HCT116 (cell line): ENCODE measurements at regions not wholly inside any gene's neighbourhood (a gene's known extent, or its start where the extent isn't known, plus 50 kb on each side); places are given as distances from the start of the nearest gene placed in this dataset.
"Not testable (repeated sequence)": the region's sequence is repeated elsewhere in the genome, so short reads cannot be mapped to it uniquely, and the experiment has no call there.

Experiments used
- ATAC-seq: fragments of 200-7000 bp; cut with Tn5 transposase; 2 replicates; pipeline ENCODE4 v1.9.1; 2020; ENCODE audit warnings: mild to moderate bottlenecking, moderate library complexity
- BruUV-seq: library from RNA; stranded (reverse); fragments of 400-500 nt; replicated peaks from 2 replicates; lab custom pipeline; 2021; lab: Mats Ljungman, UMichigan
- CTCF ChIA-PET: fragments of 300-600 bp; sonication (Branson Sonifier 250); formaldehyde crosslinking; loops from one replicate; lab custom pipeline; 2021; ENCODE audit warnings: antibody characterized with exemption; lab: Charles Lee
- POLR2A ChIA-PET: fragments of 300-600, 350-600 bp; sonication (Branson Sonifier 250); formaldehyde crosslinking; loops from one replicate; lab custom pipeline; 2021; ENCODE audit warnings: antibody characterized with exemption; lab: Charles Lee
- RAD21 ChIA-PET, 2 experiments: fragments of 300-600 bp; sonication (Branson Sonifier 250); formaldehyde crosslinking; loops; one replicate each; lab custom pipeline; 2023; ENCODE audit warnings: low total read pairs in 2 of 2; ENCODE audit not compliant: uncharacterized antibody in 2 of 2, unreplicated experiment in 2 of 2, low non-redundant PET in 1 of 2; lab: Charles Lee
- DNase-seq: peaks from one replicate; pipeline ENCODE4 v3.0.0-alpha.2; 2010; ENCODE audit warnings: low read depth, low spot score
- H2AFZ ChIP-seq: fragments of 200-600 bp; shearing (Covaris generic), sonication (generic); 2 replicates; pipeline ENCODE4 v1.6.1; 2017; ENCODE audit warnings: low read depth, mixed run types, mixed read lengths, antibody characterized with exemption, low read length; ENCODE audit not compliant: poor library complexity, severe bottlenecking
- H3K27ac ChIP-seq: 2 replicates; pipeline ENCODE4 v1.5.1; 2012; ENCODE audit warnings: low read depth, low read length
- H3K27me3 ChIP-seq: fragments of 200-600 bp; sonication (generic); 2 replicates; pipeline ENCODE4 v1.6.1; 2016; ENCODE audit warnings: mixed run types, low read length, mixed read lengths; ENCODE audit not compliant: insufficient read depth
- H3K36me3 ChIP-seq, 2 experiments: fragments of 200-500 bp in 1 of 2; fragments of 200-600 bp in 1 of 2; sonication (Bioruptor generic) in 1 of 2; sonication (generic) in 1 of 2; 2 replicates each; pipeline versions ENCODE4 v1.5.1 to v1.6.1; 2014 to 2016; ENCODE audit warnings: low read length in 2 of 2, inconsistent platforms in 1 of 2, mixed read lengths in 1 of 2, mixed run types in 1 of 2; ENCODE audit not compliant: insufficient read depth in 2 of 2, control insufficient read depth in 1 of 2
- H3K4me1 ChIP-seq, 2 experiments: fragments of 200-600 bp in 1 of 2; sonication (generic) in 1 of 2; 2 replicates each; pipeline versions ENCODE4 v1.5.1 to v1.6.1; 2012 to 2017; ENCODE audit warnings: low read length in 2 of 2, inconsistent platforms in 1 of 2, mild to moderate bottlenecking in 1 of 2, mixed read lengths in 1 of 2, mixed run types in 1 of 2, moderate library complexity in 1 of 2; ENCODE audit not compliant: insufficient read depth in 2 of 2, control insufficient read depth in 1 of 2
- H3K4me2 ChIP-seq: fragments of 200-600 bp; sonication (generic); 2 replicates; pipeline ENCODE4 v1.6.1; 2017; ENCODE audit warnings: mixed run types, low read length, mixed read lengths
- H3K4me3 ChIP-seq, 2 experiments: fragments of 200-600 bp in 1 of 2; sonication (generic) in 1 of 2; replicated peaks in 1 of 2; 2 replicates each; pipeline ENCODE4 v1.5.1; 2011 to 2016; ENCODE audit warnings: low read length in 2 of 2, control low read depth in 1 of 2, low read depth in 1 of 2, mild to moderate bottlenecking in 1 of 2, mixed read lengths in 1 of 2, mixed run types in 1 of 2
- H3K79me2 ChIP-seq: fragments of 200-600 bp; sonication (generic); 2 replicates; pipeline ENCODE4 v1.6.1; 2017; ENCODE audit warnings: mild to moderate bottlenecking, mixed run types, low read length, moderate library complexity, mixed read lengths; ENCODE audit not compliant: insufficient read depth
- H3K9ac ChIP-seq: fragments of 200-600 bp; sonication (generic); 2 replicates; pipeline ENCODE4 v1.6.1; 2016; ENCODE audit warnings: low read length, mixed read lengths
- H3K9me2 ChIP-seq: fragments of 200-600 bp; sonication (generic), shearing (Covaris generic); 2 replicates; pipeline ENCODE4 v1.6.1; 2017; ENCODE audit warnings: mixed run types, mild to moderate bottlenecking, moderate library complexity; ENCODE audit not compliant: insufficient read depth
- H3K9me3 ChIP-seq, 2 experiments: fragments of 200-500 bp in 1 of 2; fragments of 200-600 bp in 1 of 2; sonication (Bioruptor generic) in 1 of 2; sonication (generic) in 1 of 2; 2 replicates each; pipeline ENCODE4 v1.6.1; 2014 to 2017; ENCODE audit warnings: low read length in 2 of 2, mixed read lengths in 2 of 2, inconsistent platforms in 1 of 2, low read depth in 1 of 2, mild to moderate bottlenecking in 1 of 2, mixed run types in 1 of 2, moderate library complexity in 1 of 2; ENCODE audit not compliant: control insufficient read depth in 1 of 2, insufficient read depth in 1 of 2
- H4K20me1 ChIP-seq: fragments of 200-600 bp; sonication (generic), shearing (Covaris generic); 2 replicates; pipeline ENCODE4 v1.6.1; 2017; ENCODE audit warnings: mixed run types, mild to moderate bottlenecking, moderate library complexity; ENCODE audit not compliant: insufficient read depth
- CEBPB ChIP-seq: IDR thresholded peaks from 2 replicates; pipeline ENCODE4 v1.6.1; 2012; ENCODE audit warnings: low read depth
- EGR1 ChIP-seq: IDR thresholded peaks from 2 replicates; pipeline ENCODE4 v1.6.1; 2012; ENCODE audit warnings: low read depth
- ELF1 ChIP-seq: IDR thresholded peaks from 2 replicates; pipeline ENCODE4 v1.6.1; 2012; ENCODE audit warnings: low read depth, borderline replicate concordance
- EZH2 ChIP-seq: fragments of 200-600 bp; sonication (generic); IDR thresholded peaks from 2 replicates; pipeline ENCODE4 v1.6.1; 2017; ENCODE audit warnings: antibody characterized with exemption, mixed run types
- EZH2phosphoT487 ChIP-seq: fragments of 200-600 bp; IDR thresholded peaks from 2 replicates; pipeline ENCODE4 v1.6.1; 2018; ENCODE audit warnings: antibody characterized with exemption, borderline replicate concordance
- FOSL1 ChIP-seq: IDR thresholded peaks from 2 replicates; pipeline ENCODE4 v1.6.1; 2012; ENCODE audit warnings: low read depth
- JUND ChIP-seq: IDR thresholded peaks from 2 replicates; pipeline ENCODE4 v1.6.1; 2012
- POLR2AphosphoS5 ChIP-seq: IDR thresholded peaks from 2 replicates; pipeline ENCODE4 v1.6.1; 2011; ENCODE audit warnings: mild to moderate bottlenecking, low read depth, low read length, moderate library complexity
- RAD21 ChIP-seq: IDR thresholded peaks from 2 replicates; pipeline ENCODE4 v1.6.1; 2012; ENCODE audit warnings: low read depth, mild to moderate bottlenecking
- SIN3A ChIP-seq: IDR thresholded peaks from 2 replicates; pipeline ENCODE4 v1.6.1; 2012; ENCODE audit warnings: low read depth
- TCF7L2 ChIP-seq: IDR thresholded peaks from 2 replicates; pipeline ENCODE4 v1.7.0; 2011; ENCODE audit warnings: borderline replicate concordance, inconsistent platforms; ENCODE audit not compliant: insufficient read depth, insufficient read length; ENCODE audit errors: extremely low read depth
- YY1 ChIP-seq: IDR thresholded peaks from 2 replicates; pipeline ENCODE4 v1.6.1; 2011; ENCODE audit warnings: low read length, low read depth, moderate library complexity, mild to moderate bottlenecking; ENCODE audit not compliant: insufficient replicate concordance; ENCODE audit errors: extremely low read depth
- ZNF274 ChIP-seq: fragments of 200-500 bp; sonication (Bioruptor generic); IDR thresholded peaks from 2 replicates; pipeline ENCODE4 v1.6.1; 2014; ENCODE audit warnings: mild to moderate bottlenecking, low read depth, low read length, inconsistent platforms
- intact Hi-C: fragments of 100-400 bp; cut with micrococcal nuclease; formaldehyde crosslinking; loops from 2 replicates; pipeline ENCODE4 v1.10.0; 2022
- TF ChIP-seq, protein P1 (sequence below): IDR thresholded peaks from 2 replicates; pipeline ENCODE4 v1.6.1; 2012
- TF ChIP-seq, protein P2 (sequence below), 3 experiments: fragments of 200-600 bp in 1 of 3; sonication (generic) in 1 of 3; IDR thresholded peaks in 2 of 3; conservative IDR thresholded peaks in 1 of 3; 2 replicates each; pipeline ENCODE4 v1.5.1; 2012 to 2017; ENCODE audit warnings: low read depth in 2 of 3, low read length in 2 of 3, antibody characterized with exemption in 1 of 3, borderline replicate concordance in 1 of 3, control low read depth in 1 of 3, mild to moderate bottlenecking in 1 of 3, mixed read lengths in 1 of 3, mixed run types in 1 of 3, moderate library complexity in 1 of 3; ENCODE audit not compliant: insufficient read depth in 1 of 3
- TF ChIP-seq, protein P3 (sequence below): IDR thresholded peaks from 2 replicates; pipeline ENCODE4 v1.6.1; 2012; ENCODE audit warnings: low read depth
- TF ChIP-seq, protein P4 (sequence below): IDR thresholded peaks from 2 replicates; pipeline ENCODE4 v1.6.1; 2012

DNA sequence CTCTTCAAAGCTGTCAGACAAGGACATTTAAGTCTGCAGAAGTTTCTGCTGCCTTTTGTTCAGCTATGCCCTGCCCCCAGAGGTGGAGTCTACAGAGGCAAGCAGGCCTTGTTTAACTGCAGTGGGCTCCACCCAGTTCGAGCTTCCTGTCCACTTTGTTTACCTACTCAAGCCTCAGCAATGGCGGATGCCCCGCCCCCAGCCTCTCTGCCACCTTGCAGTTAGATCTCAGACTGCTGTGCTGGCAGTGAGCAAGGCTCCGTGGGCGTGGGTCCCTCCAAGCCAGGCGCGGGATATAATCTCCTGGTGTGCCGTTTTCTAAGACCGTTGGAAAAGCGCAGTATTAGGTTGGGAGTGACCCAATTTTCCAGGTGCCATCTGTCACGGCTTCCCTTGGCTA lies 144.5 kb upstream of the GOT2 start:
- H4K20me1 ChIP-seq, H3K4me2 ChIP-seq, H3K4me1 ChIP-seq, H3K27me3 ChIP-seq, H3K4me3 ChIP-seq, DNase-seq, BruUV-seq, H3K9me2 ChIP-seq, H3K9ac ChIP-seq, H3K36me3 ChIP-seq, RAD21 ChIA-PET, CTCF ChIA-PET, H2AFZ ChIP-seq, POLR2A ChIA-PET, H3K79me2 ChIP-seq, H3K27ac ChIP-seq, ATAC-seq, H3K9me3 ChIP-seq, intact Hi-C loops: not testable (repeated sequence)

DNA sequence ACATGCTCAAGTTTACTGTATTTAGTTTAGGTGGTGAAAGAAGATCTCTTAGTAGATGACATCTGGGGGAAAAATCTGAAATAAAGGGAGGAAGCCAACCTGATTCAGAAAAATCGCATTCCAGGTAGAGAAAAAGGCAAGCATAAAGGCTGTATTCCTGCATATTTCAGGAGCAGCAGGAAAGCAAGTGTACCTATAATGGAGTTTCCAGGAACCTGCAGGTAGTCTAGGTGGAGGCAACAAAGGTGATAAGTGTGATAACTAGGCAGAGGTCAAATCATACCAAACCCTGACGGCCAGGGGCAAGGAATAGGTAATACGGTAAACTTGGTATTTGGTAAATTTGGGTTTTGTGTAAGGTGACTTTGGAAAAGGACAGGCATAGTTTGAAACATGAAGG lies 132.8 kb upstream of the GOT2 start:
- Histone ChIP-seq H3K79me2 (no peaks in the 10 kb centered on the region), H3K9me2 (no peaks in the 10 kb centered on the region), H3K4me1 (no peaks in the 10 kb centered on the region; a peak in 1 of 4 replicates), H4K20me1 (no peaks in the 10 kb centered on the region), H3K27me3 (peaks cover 4% of the 10 kb centered on the region; the same call in 1 of the 2 replicates), H3K4me2 (no peak overlapping the region), H2AFZ (no peak overlapping the region), H3K27ac (no peak overlapping the region), H3K4me3 (no peak overlapping the region), H3K36me3 (no peaks in the 10 kb centered on the region), H3K9ac (no peak overlapping the region), H3K9me3 (no peaks in the 10 kb centered on the region)
- ChIA-PET RAD21 (no interaction called here), CTCF (no interaction called here), POLR2A (no interaction called here)
- no TSS peak for BruUV-seq
- intact Hi-C loops, result no loop called here
- DNase-seq, result no peak
- ATAC-seq, result no peak
- TF ChIP-seq SIN3A (no peak), EGR1 (no peak), POLR2AphosphoS5 (no peak), RAD21 (no peak), JUND (no peak), TCF7L2 (no peak), EZH2phosphoT487 (no peak), EZH2 (no peak), ELF1 (no peak), FOSL1 (no peak), YY1 (no peak), CEBPB (no peak), ZNF274 (no peak)
- TF ChIP-seq, protein P1, sequence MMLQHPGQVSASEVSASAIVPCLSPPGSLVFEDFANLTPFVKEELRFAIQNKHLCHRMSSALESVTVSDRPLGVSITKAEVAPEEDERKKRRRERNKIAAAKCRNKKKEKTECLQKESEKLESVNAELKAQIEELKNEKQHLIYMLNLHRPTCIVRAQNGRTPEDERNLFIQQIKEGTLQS, result no peak
- TF ChIP-seq, protein P2, sequence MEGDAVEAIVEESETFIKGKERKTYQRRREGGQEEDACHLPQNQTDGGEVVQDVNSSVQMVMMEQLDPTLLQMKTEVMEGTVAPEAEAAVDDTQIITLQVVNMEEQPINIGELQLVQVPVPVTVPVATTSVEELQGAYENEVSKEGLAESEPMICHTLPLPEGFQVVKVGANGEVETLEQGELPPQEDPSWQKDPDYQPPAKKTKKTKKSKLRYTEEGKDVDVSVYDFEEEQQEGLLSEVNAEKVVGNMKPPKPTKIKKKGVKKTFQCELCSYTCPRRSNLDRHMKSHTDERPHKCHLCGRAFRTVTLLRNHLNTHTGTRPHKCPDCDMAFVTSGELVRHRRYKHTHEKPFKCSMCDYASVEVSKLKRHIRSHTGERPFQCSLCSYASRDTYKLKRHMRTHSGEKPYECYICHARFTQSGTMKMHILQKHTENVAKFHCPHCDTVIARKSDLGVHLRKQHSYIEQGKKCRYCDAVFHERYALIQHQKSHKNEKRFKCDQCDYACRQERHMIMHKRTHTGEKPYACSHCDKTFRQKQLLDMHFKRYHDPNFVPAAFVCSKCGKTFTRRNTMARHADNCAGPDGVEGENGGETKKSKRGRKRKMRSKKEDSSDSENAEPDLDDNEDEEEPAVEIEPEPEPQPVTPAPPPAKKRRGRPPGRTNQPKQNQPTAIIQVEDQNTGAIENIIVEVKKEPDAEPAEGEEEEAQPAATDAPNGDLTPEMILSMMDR (IDR thresholded peaks at IDR 0.05 in 2 of 3, conservative IDR thresholded peaks at IDR 0.05 in 1 of 3; ENCODE audit: borderline replicate concordance in 1 of 3, insufficient read depth in 1 of 3, low read depth in 2 of 3, low read length in 2 of 3), result no peak
- TF ChIP-seq, protein P3, sequence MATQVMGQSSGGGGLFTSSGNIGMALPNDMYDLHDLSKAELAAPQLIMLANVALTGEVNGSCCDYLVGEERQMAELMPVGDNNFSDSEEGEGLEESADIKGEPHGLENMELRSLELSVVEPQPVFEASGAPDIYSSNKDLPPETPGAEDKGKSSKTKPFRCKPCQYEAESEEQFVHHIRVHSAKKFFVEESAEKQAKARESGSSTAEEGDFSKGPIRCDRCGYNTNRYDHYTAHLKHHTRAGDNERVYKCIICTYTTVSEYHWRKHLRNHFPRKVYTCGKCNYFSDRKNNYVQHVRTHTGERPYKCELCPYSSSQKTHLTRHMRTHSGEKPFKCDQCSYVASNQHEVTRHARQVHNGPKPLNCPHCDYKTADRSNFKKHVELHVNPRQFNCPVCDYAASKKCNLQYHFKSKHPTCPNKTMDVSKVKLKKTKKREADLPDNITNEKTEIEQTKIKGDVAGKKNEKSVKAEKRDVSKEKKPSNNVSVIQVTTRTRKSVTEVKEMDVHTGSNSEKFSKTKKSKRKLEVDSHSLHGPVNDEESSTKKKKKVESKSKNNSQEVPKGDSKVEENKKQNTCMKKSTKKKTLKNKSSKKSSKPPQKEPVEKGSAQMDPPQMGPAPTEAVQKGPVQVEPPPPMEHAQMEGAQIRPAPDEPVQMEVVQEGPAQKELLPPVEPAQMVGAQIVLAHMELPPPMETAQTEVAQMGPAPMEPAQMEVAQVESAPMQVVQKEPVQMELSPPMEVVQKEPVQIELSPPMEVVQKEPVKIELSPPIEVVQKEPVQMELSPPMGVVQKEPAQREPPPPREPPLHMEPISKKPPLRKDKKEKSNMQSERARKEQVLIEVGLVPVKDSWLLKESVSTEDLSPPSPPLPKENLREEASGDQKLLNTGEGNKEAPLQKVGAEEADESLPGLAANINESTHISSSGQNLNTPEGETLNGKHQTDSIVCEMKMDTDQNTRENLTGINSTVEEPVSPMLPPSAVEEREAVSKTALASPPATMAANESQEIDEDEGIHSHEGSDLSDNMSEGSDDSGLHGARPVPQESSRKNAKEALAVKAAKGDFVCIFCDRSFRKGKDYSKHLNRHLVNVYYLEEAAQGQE, result no peak
- TF ChIP-seq, protein P4, sequence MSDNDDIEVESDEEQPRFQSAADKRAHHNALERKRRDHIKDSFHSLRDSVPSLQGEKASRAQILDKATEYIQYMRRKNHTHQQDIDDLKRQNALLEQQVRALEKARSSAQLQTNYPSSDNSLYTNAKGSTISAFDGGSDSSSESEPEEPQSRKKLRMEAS, result no peak
